GM12873 (cell line): ENCODE measurements at regions not wholly inside any gene's neighbourhood (a gene's known extent, or its start where the extent isn't known, plus 50 kb on each side); places are given as distances from the start of the nearest gene placed in this dataset.

Experiments
- TF ChIP-seq, protein P1 (sequence below): IDR thresholded peaks from 2 replicates; pipeline ENCODE4 v1.5.1; 2012; ENCODE audit warnings: low read depth, mild to moderate bottlenecking, moderate library complexity, low read length, control low read depth; ENCODE audit not compliant: insufficient read depth; ENCODE audit errors: missing control alignments

DNA sequence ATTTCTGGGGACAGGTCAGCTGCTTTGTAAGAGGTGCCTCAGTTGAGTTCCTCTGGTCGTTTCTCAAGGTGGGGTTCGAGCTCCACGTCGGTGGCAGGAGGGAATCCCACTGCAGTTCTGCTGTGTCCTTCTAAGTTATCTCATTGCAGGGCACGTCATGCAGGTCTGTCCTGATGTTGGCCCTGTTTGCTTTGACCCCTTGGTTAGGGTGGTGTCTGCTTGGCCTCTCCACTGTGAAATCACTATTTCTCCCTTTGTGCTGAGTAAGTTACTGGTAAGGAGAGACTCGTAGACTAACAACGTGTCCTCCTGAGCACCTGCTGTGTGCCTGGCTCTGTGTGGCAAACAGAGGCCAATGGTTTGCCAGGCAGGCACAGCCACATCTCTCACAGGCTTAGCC lies 372.9 kb upstream of the ZMIZ1 start:
- TF ChIP-seq, protein P1, sequence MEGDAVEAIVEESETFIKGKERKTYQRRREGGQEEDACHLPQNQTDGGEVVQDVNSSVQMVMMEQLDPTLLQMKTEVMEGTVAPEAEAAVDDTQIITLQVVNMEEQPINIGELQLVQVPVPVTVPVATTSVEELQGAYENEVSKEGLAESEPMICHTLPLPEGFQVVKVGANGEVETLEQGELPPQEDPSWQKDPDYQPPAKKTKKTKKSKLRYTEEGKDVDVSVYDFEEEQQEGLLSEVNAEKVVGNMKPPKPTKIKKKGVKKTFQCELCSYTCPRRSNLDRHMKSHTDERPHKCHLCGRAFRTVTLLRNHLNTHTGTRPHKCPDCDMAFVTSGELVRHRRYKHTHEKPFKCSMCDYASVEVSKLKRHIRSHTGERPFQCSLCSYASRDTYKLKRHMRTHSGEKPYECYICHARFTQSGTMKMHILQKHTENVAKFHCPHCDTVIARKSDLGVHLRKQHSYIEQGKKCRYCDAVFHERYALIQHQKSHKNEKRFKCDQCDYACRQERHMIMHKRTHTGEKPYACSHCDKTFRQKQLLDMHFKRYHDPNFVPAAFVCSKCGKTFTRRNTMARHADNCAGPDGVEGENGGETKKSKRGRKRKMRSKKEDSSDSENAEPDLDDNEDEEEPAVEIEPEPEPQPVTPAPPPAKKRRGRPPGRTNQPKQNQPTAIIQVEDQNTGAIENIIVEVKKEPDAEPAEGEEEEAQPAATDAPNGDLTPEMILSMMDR = no peak

DNA sequence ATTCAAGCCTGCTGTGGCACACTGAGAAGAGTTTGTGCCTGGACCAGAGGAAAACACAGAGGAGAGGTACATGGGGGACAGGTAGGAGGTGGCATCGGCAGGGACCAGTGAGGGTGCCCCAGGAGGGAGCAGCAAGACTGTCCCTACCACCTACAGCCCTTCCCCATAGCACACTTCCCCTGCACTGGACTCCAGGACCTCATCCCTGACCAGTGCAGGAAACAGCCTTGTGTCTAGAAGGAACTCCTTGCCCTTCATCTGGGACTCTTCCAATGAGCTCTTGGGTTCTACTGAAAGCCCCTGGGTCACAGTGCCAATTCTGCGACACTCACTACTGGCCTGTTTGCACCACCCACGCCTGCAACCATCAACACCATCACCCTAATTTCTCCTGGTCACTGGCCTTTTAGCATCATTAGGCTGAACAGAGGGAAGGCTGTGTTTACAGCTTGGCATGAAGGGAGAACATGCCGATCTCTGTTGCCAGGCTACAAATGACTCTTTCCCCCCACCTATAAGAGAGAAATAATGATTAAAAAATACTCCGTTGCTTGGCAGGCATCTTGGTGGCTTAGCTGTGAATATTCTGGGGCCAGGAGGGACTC lies 371.9 kb upstream of the ZMIZ1 start:
- TF ChIP-seq, protein P1 = no peak

DNA sequence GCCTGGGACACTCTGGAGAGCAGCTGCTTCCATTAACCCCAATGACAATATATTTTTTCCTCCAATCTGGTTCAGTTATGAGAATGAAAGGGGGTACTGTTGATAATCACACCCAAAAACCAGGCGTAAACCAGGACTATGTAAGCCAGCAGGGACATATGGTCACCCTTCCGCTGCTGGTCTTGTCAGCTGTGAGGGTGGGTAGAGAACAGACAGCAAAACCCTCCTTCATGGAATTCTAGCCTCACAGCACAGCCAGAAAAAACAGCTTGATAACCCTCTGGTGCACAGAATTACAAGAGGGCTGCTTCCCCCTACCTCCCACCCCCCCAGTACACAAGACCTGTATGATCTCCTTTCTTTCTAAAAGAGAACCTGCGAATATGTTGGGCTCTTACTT lies 368.8 kb upstream of the ZMIZ1 start:
- TF ChIP-seq, protein P1 = no peak

DNA sequence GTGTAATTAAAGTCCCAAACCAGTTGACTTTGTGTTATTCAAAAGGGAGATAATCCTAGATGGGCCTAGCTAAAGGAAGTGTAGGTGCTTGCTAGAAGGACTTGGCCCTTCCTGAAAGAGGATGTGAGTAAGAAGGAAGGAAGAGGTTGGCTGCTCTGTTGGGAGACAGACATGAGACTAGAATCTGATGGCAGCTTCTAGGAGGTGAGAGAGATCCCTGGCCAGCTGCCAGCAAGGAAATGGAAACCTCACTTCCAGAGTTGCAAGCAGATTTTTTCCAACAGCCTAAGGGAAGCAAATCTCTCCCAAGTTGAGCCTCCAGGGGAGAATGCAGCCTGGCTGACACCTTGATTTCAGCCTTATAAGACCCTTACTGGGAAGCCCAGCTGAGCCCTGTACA lies 368.4 kb upstream of the ZMIZ1 start:
- TF ChIP-seq, protein P1 = no peak

DNA sequence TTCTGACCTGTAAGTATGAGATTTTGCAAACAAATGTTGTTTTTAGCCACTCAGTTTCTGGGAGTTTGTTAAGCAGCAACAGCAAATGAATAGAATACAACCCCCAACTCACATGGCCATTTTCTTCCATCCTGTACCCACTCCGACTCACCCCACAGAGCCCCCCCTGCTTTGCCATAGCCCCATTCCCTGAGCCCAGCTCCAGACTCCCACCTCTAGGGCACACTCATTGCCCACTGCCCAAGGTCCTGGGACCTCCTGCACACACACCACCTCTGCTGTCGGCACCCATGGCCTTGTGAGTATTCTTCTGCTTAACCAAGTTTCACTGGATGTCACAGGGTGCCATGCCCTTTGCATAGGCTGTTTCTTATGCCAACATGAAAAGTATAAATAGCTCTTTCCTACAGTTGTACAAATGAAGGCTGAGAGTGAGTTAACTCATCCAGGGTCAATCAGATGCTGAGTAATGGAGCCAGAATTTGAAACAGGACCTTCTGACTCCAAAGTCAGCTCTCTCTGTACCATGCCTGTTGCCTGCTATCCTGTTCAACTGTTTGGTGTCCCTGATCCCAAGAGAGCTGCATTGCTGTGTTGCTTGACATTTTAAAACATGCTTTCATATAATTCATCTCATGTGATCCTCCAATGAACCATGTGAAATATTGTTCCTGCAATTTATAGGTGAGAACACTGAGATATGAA lies 367.8 kb upstream of the ZMIZ1 start:
- TF ChIP-seq, protein P1 = no peak

DNA sequence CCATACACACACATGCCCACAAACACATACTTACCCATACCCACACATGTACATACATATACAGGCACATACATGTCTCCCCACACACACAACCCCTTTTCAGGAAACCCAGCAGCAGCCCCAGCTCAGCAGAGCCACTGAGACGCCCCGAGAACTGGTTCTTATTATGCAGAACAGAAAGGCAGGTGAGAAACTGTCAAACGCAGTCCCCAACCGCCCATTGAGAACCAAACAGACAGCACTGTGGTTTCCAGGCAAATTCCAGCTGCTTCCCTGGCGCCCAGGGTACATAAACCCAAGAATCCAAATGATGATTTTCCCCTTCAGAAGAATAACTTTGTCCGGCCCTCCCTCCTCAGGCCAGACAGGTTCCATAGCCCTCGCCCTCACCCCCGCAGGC lies 366.6 kb upstream of the ZMIZ1 start:
- TF ChIP-seq, protein P1 = no peak

DNA sequence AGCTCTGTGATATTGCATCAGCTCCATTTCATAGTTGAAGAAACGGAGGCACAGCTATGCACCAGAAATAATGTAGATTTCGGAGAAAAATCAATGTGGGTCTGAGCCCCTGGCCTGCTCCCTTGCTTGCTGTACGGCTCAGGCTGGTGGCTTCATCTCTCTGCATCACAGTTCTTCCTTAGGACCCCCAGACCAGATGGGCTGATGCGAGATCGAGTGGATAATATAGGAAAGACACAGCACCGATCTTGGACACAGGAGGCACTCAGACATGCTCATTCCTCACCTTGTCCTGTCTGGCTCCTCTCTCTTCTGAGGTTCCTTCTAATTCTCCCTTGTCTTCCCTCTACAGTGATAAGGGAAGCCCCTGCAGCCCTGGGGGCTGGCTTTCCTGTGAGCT lies 365.9 kb upstream of the ZMIZ1 start:
- TF ChIP-seq, protein P1 = no peak
